Occipital lobe (tissue), 1 donor: ENCODE measurements at regions not wholly inside any gene's neighbourhood (a gene's known extent, or its start where the extent isn't known, plus 50 kb on each side); places are given as distances from the start of the nearest gene placed in this dataset.

Source experiments
- DNase-seq: peaks from one replicate; lab custom pipeline; 2025; lab: John Stamatoyannopoulos, UW

- no peak for DNase-seq
Observed at GRCh38 chr9:28007097-28007817, 434.0 kb upstream of the C9orf72 start.

- DNase-seq: no peak
Observed at GRCh38 chr9:28014212-28014611, 440.9 kb upstream of the C9orf72 start.

- DNase-seq: no peak
Observed at GRCh38 chr9:28024676-28025075, 451.4 kb upstream of the C9orf72 start.

- no peak for DNase-seq
Observed at GRCh38 chr9:28025186-28025585, 451.9 kb upstream of the C9orf72 start.

- DNase-seq: no peak
Observed at GRCh38 chr9:28031521-28032267, 458.4 kb upstream of the C9orf72 start.

DNA sequence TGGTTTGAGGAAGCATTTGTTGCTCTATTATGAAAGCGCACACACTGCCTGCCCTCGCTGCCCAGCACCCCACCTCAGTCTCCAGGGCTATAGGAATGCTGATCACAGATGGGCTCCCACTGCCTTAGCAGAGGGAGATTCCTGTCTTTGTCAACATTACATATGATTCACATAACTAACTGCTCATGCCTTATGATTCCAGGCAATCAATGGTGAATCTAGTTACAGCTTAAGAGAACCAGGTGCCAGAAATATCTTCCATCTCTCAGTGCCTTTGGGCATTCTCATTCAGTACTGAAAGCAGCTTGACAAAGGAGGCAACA is 458.9 kb upstream of the C9orf72 start:
- DNase-seq: no peak

GRCh38 chr9:28034242-28034641 is 461.0 kb upstream of the C9orf72 start:
- no peak for DNase-seq

GRCh38 chr9:28037968-28038367 is 464.7 kb upstream of the C9orf72 start:
- DNase-seq: no peak

- DNase-seq: no peak
Observed at GRCh38 chr9:28045051-28045450, 471.8 kb upstream of the C9orf72 start.

DNA sequence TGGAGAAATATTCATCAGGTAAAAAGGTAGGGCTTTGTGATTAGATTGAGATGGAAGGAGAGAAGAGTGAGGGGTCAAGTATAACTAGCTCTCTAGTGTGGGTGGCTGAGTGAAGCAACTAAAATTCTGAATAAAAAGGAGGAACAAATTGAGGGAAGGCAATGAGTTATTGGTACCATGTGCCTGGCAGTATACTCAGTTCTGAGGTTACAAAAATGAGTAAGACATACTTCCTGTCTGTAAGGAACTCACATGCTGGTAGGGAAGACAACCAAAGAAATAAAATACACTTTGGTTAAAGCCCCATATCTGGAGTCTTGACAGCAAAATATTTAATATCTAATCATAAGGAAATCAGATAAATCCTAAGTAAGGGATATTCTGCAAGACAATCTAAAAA is 476.8 kb upstream of the C9orf72 start:
- no peak for DNase-seq

GRCh38 chr9:28050941-28051340 is 477.7 kb upstream of the C9orf72 start:
- no peak for DNase-seq

GRCh38 chr9:28051559-28052503 is 478.6 kb upstream of the C9orf72 start:
- DNase-seq: no peak

DNA sequence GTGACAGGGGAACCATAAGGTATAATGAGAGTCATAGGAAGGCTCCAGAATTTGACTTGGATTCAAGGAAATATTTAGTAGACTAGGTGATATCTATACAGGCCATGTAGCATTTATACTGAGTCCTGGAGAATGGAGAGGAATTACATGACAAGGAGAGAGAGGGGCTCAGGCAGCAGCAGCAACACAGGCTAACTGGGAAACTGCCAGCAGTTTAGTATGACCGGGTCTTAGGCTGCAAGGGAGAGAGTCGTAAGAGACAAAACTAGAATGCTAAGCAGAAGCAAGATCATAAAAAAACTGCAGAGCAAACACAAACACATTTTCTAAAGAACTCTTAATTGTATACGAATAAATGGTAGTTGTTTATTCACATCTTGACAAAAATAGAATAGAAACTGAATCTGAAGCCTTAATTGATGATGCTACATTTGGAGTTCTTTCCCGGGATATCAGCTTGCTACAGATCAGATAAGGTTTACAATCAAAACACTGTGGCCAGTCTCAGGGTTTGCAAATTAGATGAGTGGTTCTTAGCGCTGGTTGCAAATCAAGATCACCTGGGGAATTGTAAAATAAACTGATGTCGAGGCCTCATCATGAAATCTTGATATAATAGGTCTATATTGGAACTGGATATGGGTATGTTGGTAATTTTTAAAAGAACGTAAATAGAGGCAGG is 480.0 kb upstream of the C9orf72 start:
- no peak for DNase-seq

- DNase-seq: no peak
Observed at GRCh38 chr9:28056006-28056405, 482.7 kb upstream of the C9orf72 start.

DNA sequence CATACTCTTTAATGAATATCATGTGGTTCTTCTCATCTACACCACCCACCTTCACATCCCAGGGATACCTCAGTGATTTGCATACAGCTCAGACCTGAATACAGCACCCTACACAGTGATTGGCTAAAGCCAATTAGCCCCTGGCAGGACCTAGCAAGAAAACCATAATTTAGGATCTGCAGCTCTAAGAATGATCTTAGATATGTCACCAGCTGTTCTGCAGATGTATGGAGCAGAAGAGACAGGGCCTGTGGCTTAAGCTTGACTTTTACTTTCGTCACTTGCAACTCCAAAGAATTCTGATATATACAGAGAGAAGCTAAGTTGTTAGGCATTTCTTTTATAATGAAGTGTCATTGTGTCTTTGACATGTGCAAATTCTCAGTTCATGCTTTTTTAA is 483.2 kb upstream of the C9orf72 start:
- DNase-seq: no peak

DNA sequence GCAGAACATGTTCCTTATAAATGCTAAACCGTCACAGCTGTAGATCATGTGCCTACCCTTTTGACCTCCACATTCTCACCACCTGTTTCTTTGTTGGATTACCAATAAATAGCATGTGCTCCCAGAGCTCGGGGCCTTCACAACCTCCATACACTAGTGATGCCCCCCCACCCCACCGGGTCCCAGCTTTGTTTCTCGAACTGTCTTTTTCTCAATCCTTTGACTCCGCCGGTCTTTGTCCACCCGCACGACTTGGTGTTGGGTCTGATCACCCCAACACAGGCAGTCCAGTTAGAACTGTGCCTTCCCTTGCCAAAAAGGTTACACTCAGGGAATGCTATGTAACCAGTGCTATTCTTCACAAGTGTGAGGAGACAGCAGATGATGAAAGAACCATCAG is 485.9 kb upstream of the C9orf72 start:
- DNase-seq: no peak

DNA sequence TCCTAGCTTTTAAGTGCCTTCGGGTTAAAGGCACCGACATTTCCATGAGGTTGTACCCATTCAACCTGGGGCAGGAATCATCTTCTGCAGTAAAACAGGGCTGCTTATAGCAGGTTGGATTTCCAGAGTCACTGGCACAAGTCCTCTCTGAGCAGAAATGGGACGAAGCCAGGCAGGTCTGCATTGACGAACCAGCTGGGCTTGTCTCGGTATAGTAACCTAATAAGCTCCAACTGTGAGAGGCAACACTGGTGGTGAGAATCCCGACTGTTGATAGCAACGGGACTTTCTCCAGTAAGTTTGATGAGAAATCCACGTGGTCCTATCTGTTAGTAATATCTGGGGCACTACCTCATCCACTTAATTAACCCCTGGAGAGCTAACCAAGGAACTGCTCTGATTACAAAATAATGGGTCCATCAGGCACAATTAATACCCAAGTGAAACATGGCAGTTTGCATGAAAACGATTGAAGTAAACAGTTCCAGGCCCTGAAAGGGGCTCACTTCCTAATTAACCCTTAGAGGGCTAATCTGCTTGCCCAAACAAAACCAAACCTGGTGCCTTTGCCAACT is 491.0 kb upstream of the C9orf72 start:
- DNase-seq: no peak

DNA sequence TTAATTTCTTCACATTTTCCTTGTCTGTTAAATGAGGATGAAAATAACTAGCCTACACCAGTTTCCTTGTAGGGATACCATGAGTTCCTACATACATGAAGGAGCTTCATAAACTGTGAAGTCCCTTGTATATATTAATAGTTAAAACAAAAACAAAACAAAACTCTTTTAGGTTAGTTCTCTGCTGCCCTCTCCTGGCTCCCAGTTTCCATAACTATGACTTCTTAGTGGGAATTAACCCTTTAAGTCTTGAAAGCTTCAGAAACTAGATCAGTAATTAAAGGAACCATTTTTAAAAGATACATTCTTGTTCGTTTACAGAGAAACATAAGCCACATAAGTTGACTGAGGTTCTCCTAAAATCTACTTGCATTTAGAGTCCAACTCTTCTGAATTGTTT is 500.0 kb upstream of the C9orf72 start:
- no peak for DNase-seq

- no peak for DNase-seq
Observed at GRCh38 chr9:28079677-28080076, 506.4 kb upstream of the C9orf72 start.

DNA sequence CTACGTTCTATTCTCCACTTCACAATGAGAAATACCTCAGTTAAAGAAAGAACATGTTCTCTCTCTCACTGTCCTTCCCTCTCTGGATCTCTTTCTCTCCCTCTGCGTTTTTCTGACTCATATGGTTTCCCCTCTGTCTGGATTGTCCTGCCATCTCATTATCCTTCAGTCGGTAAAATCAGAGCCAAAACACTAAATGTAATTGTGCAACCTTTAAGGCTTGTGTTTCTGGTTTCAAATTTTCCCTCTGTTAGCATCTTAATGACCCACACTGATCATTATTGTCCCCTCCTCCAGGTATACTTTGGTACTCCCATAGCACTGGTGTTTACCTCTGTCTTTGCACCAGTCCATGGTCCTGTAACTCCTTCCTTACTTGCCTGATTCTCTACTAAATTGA is 509.4 kb upstream of the C9orf72 start:
- DNase-seq: no peak

DNA sequence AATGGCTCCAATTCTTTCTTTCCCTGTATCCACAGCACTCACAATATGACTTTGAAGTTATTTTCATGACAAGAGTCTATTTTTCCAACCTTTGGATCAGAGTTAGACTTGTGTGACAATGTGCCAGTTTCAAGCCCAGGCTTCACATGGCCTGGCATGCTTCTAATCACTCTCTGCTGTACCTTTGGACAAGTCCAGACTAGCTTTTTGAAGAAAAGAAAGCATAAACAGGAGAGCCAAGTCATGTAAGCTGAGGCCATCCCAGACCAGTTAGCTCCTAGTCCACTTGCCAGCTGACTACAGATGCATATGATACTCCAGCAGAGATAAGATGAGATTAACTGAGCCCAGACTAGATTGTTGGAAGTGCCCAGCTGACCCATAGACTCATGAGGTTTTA is 513.6 kb upstream of the C9orf72 start:
- no peak for DNase-seq
